ENCODE measurements at regions not wholly inside any gene's neighbourhood (a gene's known extent, or its start where the extent isn't known, plus 50 kb on each side); places are given as distances from the start of the nearest gene placed in this dataset.

DNA sequence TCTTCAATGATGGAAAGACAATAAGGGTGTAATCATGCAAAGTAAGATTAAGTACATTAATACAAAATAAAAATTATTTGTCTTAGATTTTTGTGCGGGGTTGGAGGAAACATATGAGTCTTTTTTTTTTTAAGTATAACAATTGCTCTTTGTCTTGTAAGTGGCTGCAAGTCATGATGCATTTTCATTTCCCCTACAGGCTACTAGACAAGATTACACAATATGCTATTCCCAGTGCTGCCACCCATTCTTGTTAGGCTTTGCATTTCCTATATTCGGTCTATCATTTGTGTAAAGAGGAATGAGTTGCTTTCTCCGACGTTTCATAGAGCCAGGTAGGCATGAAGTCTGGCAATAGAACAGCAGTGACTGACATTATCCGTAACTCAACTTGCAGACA, 294.2 kb upstream of the CYLC2 start:
- TF ChIP-seq, protein P1, sequence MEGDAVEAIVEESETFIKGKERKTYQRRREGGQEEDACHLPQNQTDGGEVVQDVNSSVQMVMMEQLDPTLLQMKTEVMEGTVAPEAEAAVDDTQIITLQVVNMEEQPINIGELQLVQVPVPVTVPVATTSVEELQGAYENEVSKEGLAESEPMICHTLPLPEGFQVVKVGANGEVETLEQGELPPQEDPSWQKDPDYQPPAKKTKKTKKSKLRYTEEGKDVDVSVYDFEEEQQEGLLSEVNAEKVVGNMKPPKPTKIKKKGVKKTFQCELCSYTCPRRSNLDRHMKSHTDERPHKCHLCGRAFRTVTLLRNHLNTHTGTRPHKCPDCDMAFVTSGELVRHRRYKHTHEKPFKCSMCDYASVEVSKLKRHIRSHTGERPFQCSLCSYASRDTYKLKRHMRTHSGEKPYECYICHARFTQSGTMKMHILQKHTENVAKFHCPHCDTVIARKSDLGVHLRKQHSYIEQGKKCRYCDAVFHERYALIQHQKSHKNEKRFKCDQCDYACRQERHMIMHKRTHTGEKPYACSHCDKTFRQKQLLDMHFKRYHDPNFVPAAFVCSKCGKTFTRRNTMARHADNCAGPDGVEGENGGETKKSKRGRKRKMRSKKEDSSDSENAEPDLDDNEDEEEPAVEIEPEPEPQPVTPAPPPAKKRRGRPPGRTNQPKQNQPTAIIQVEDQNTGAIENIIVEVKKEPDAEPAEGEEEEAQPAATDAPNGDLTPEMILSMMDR (IDR thresholded peaks at IDR 0.05): no peak
- TF ChIP-seq EP300 (IDR thresholded peaks at IDR 0.05; ENCODE audit: borderline replicate concordance in 1 of 2, low read depth in 1 of 2, low read length in 1 of 2) (no peak), MAX (IDR thresholded peaks at IDR 0.05; ENCODE audit: low read depth) (no peak), GABPA (IDR thresholded peaks at IDR 0.05; ENCODE audit: low read depth) (no peak)
